ENCODE measurements at regions not wholly inside any gene's neighbourhood (a gene's known extent, or its start where the extent isn't known, plus 50 kb on each side); places are given as distances from the start of the nearest gene placed in this dataset.

DNA sequence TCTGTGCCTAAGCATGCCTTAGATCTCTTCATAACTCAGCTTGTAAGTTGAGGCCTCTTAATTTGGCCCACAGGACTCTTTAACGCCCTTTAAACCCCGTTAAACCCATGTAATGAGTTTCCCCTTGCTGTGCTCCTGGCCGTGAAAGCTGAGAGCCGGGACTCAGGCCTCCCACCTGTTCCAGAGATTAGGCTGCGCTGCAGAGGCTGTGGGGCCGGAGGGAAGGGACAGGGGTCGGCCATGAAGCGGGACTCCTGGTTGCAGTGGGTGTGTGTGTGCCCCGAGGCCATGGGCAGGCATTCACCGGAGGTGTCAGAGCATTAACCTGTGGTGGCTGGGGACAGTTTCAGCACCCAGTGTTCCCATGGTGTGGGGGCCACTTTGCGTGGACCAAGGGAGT is 150.8 kb upstream of the IRX3 start:
- TF ChIP-seq CTCF (IDR thresholded peaks at IDR 0.05): no peak
- no peak for TF ChIP-seq POLR2A (IDR thresholded peaks at IDR 0.05)
